AG04450 (cell line): ENCODE measurements at regions not wholly inside any gene's neighbourhood (a gene's known extent, or its start where the extent isn't known, plus 50 kb on each side); places are given as distances from the start of the nearest gene placed in this dataset.

ENCODE experiments used
- CTCF ChIA-PET: fragments of 300-600, 350-600 bp; formaldehyde crosslinking; extraction: SDS; loops from one replicate; lab custom pipeline; 2022; ENCODE audit warnings: antibody characterized with exemption, inconsistent platforms; lab: Charles Lee
- POLR2A ChIA-PET: fragments of 350-600 bp; formaldehyde crosslinking; extraction: SDS; loops from one replicate; lab custom pipeline; 2021; ENCODE audit warnings: antibody characterized with exemption, inconsistent platforms; lab: Yijun Ruan, JAX
- DNase-seq: peaks from one replicate; pipeline ENCODE4 v3.0.0-alpha.2; 2011; ENCODE audit warnings: low read depth, low spot score
- H3K27ac ChIP-seq: one replicate; pipeline ENCODE4 v1.5.1; 2012; ENCODE audit warnings: low read depth, low read length, control low read depth
- H3K27me3 ChIP-seq: one replicate; pipeline ENCODE4 v1.6.0; 2012; ENCODE audit warnings: low read length; ENCODE audit not compliant: control insufficient read depth, insufficient read depth
- H3K4me3 ChIP-seq: 2 replicates; pipeline ENCODE4 v1.5.1; 2011; ENCODE audit warnings: mild to moderate bottlenecking, low read depth, low read length, control low read depth
- H3K9me3 ChIP-seq: 2 replicates; pipeline ENCODE4 v1.5.1; 2012; ENCODE audit warnings: low read length; ENCODE audit not compliant: control insufficient read depth, insufficient read depth
- CTCF ChIP-seq: IDR thresholded peaks from 2 replicates; pipeline ENCODE4 v1.5.1; 2011; ENCODE audit warnings: low read depth, low read length, control low read depth, inconsistent platforms

- CTCF ChIA-PET, result interaction anchor here (0.5 to 1.1 kb wide), 3 partner anchors 11 to 692 kb away, joined by 3 read pairs; no protein-coding TSS in a partner anchor
- H3K4me3 ChIP-seq, result no peak overlapping the region
These were observed 164.8 kb upstream of the KL start for GRCh38 chr13:32851083-32852069.

GRCh38 chr13:32852526-32852925, 163.7 kb upstream of the KL start:
- ChIA-PET CTCF (interaction anchor here (1.0 to 1.1 kb wide), 2 partner anchors 60 to 690 kb away, joined by 3 read pairs; no protein-coding TSS in a partner anchor), POLR2A (interaction anchor here (0.6 kb wide), 1 partner anchor 379 kb away, joined by 3 read pairs; no protein-coding TSS in a partner anchor)
- Histone ChIP-seq H3K27ac (no peak overlapping the region), H3K4me3 (no peak overlapping the region), H3K27me3 (no peaks in the 10 kb centered on the region), H3K9me3 (no peaks in the 10 kb centered on the region; the same call in 1 of the 2 replicates)
- TF ChIP-seq CTCF, result no peak
- no peak for DNase-seq

More at GRCh38 chr13:32851083-32852069, 164.8 kb upstream of the KL start:
- H3K27me3 ChIP-seq, result no peaks in the 10 kb centered on the region
- H3K27ac ChIP-seq, result no peak overlapping the region
- DNase-seq, result no peak
- TF ChIP-seq CTCF, result no peak
- POLR2A ChIA-PET, result interaction anchor here (0.6 kb wide), 1 partner anchor 44 kb away, joined by 3 read pairs; no protein-coding TSS in a partner anchor
- no peaks in the 10 kb centered on the region for H3K9me3 ChIP-seq

- Histone ChIP-seq H3K9me3 (peaks cover 5% of the 10 kb centered on the region; the same call in 1 of the 2 replicates), H3K27ac (no peak overlapping the region), H3K27me3 (peaks cover 6% of the 10 kb centered on the region), H3K4me3 (no peak overlapping the region)
- POLR2A ChIA-PET, result no interaction called here
- no peak for TF ChIP-seq CTCF
- no peak for DNase-seq
- CTCF ChIA-PET, result no interaction called here
These were observed 159.1 kb upstream of the KL start for GRCh38 chr13:32857077-32857476.

- H3K27me3 ChIP-seq, result peaks cover 6% of the 10 kb centered on the region
- H3K9me3 ChIP-seq, result peaks cover 5% of the 10 kb centered on the region; the same call in 1 of the 2 replicates
- no peak overlapping the region for H3K27ac ChIP-seq
- no peak overlapping the region for H3K4me3 ChIP-seq
- CTCF ChIA-PET, result no interaction called here
- TF ChIP-seq CTCF, result no peak
- POLR2A ChIA-PET, result no interaction called here
- no peak for DNase-seq
These were observed 158.5 kb upstream of the KL start for GRCh38 chr13:32857689-32858088.
